GM21786 (cell line): ENCODE measurements at regions not wholly inside any gene's neighbourhood (a gene's known extent, or its start where the extent isn't known, plus 50 kb on each side); places are given as distances from the start of the nearest gene placed in this dataset.

ENCODE experiments used
- ATAC-seq: cut with Tn5 transposase; IDR thresholded peaks from one replicate; pipeline ENCODE4 v1.9.1; 2021; ENCODE audit not compliant: unreplicated experiment

- no peak for ATAC-seq
Observed at GRCh38 chr11:113555071-113555619, 79.9 kb upstream of the DRD2 start.

GRCh38 chr11:113554526-113554925 is 79.3 kb upstream of the DRD2 start:
- ATAC-seq: no peak

DNA sequence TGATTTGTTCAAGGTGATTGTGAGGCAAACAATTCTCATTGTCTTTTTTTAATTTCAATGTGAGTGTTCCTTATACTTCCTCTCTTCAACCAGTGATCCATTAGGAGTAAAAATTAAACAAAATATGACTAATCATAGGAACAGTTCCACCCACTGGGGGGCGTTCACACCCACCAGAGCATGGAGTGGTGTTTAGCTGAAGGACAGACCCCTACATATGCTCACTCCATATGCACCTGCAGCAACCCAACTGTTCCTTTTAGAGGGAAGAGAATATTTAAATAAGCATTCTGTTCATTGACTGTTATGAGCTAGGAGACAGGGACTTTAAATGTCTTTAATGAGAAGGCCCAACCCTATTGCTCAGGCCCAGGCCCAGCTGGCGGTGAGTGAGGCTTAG is 78.7 kb upstream of the DRD2 start:
- ATAC-seq: no peak

- ATAC-seq: no peak
Observed at GRCh38 chr11:113553235-113553634, 78.0 kb upstream of the DRD2 start.

GRCh38 chr11:113552271-113552670 is 77.1 kb upstream of the DRD2 start:
- ATAC-seq: no peak

DNA sequence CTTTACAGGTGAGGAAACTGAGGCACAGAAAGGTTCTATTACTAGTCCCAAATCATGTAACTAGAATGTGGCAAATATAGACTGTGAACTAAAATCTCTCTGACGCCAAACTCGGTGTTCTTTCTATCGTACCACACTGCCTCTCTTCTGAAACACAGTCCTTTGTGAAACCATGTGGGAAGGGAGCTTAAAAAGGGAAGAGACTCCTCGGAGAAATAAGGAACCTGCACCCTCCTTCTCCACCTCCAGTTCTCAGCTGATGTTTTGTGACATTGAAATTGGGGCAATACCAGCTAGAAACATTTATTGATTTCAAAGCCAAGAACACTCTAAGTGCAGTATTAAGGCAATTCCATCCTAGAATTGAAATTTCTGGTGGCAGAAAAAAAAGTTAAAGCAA is 76.4 kb upstream of the DRD2 start:
- no peak for ATAC-seq

DNA sequence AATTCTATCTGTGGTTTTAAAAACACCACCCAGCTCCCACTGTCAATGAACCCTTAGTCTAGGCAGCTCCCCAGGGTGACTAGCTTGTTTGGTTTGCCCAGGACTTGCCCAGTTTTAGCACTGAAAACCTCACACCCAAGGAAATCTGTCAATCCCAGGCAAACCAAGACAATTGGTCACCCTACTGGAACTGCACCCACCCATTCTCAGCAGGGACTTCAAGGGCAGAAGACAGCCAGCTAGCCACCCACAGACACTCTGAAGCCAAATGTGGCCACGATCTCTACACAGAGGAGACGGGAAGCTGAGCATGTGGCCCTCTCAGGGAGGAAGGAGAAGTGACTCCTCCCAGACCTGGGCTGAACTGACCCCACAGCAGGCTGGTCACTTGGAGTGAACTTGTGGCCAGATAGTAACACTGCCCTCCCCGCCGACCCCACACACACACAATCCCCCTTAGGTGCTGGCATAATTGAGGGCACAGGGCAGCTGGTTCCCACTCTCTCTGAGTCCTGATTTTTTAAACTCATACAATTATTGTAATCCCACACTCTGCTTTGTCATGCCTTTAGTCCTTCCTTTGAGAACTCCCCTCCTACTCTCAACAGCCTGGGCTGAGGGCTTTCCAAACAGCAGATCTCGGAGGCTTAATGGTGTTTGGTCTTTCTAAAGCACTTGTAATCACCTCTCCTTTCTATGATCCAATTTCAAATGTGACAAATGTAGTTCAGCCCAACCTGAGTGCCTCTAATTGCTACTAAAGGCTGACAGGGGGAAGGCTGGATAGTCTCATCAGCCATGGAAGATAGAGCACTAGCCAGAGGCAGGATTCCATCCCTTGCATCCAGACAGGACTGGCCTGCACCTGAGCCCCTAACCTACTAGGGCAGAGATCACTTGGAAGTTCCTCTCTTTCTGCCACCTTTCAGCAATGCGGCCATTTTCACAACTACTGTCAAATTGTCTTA is 74.7 kb upstream of the DRD2 start:
- ATAC-seq: no peak

- no peak for ATAC-seq
Observed at GRCh38 chr11:113549061-113549460, 73.9 kb upstream of the DRD2 start.

DNA sequence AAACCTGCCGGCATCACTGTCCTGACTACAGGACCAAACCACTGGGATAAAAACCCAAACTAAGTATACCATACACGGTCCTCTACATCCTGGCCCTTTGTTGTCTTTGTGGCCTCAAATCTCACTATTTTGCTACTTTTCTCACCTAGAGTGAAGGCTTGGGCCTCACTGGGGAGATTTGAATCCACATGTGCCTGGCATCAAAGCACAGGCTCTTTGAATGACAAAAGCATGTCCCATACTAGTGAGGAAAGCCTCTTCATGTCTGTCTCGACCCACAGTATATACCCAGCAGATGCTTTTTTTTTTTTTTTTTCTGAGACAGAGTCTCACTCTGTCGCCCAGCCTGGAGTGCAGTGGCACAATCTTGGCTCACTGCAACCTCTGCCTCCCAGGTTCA is 72.5 kb upstream of the DRD2 start:
- ATAC-seq: no peak

GRCh38 chr11:113546757-113547507 is 71.7 kb upstream of the DRD2 start:
- no peak for ATAC-seq

DNA sequence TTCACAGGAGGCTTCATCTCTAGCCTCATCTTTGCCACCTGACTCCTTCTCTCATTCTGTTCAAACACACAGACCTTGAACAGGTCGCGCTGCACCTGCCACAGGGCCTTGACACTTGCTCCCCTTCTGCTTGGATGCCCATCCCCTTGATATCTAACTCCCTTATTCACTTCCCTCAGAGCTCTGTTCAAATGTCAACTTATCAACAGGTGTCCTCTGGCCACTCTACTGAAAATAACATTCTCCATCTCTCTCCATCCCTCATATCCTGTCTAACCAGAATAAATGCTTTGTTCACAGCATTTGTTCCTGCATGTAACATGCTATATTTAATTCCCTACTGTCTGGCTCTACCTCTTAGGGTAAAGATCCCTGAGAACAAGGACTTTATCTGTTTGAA is 67.2 kb upstream of the DRD2 start:
- ATAC-seq: no peak

DNA sequence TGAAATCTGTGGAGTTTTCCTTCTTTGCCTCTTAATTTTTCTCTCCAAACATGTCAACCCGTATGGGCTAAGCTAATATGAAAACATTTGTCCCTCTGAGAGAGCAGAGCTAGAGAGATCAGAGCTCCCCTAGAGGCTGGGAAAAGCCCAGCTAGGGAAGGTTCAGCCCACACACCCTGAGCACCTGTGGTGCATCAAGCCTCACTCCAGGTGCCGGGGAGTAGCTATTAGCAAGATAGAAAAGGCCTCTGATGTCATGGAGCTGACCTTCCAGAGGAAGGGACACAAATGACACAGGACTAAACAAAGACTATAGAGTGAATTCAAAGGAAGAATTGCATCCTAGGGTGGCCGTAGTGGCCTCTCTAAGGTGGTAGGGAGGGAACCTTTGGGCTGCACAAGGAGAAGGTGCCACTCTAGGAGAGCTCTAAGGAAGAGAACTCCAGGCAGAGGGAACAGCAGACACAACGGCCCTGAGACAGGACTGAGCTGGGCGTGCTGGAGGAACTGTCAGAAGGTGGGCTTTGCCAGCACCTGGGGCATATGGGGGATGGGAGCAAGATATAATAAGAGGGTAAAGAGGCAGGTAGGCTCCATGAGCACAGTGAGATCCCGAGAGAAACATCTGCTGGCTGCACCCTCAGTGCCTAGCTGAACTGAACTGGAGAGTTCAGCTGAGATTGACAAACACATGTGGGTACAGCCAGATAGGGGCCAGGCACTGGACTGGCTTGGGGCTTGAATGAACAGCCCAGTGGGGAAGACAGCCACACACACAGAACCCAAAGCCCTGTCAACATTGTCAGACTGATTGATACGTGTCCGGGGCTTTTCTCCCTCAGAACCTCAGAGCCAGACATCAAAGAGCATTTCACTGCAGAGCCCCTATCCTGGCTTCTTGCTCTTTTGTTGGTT is 65.5 kb upstream of the DRD2 start:
- no peak for ATAC-seq

DNA sequence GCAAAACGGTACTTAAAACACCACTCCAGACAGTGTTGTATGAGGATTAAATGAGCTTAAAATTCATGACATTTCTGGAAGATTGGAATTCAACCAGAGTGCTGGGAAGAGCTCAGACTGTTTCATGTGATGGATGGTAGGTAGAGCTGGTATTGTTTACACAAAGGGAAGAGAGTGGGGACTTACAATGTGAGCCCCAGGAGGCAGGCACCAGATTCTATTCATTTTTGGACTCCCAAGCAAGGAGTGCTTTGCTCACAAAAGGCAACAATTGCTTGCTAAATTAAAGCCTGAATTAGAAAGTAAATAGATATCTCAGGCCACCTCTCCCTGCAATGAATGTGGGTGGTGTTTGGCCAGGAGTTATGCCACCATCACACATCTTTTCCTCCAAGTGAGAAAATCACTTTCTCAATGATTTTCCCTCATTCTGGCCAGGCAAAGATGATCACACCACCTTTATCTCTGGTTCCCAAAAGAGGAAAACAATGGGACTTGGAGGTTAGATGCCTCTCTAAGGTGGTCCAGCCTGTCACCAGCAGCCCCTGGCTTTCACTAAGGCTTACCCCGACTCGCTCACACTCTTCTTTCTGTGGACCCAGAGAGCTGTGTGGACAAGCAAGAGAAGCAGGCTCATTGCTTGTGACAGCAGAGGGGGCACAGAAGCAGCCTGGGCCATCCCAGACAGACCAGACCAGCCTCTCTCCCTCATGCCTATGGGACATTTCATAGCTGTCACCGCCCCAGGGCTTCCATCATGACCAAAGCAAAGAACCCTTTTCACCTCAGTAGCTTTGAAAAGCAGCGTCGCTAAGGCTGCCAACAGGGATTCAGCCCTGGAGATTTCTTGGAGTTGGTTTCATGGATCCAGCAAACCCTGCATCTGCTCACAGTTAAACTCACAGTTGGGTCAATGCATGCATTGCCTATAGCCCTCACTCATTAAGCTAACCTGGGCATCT is 63.5 kb upstream of the DRD2 start:
- no peak for ATAC-seq

DNA sequence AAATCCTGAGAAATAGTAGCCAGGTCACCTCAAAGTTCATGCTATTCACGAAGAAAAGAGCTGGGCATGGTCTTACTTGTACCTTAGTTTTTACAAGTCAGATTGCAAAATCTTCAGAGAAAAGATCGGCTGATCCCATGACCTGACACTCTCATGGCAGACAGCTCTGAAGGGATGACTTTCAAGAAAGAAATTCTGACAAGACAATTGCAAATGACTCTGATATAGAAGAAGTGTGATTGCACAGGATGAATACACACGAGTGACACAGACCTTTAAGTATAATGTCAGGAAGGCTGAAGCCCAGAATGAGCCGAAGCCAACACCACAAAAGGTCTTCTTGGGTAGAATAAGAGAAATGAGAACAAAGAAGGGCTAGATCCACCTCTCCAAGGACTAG is 59.4 kb upstream of the DRD2 start:
- ATAC-seq: no peak

- no peak for ATAC-seq
Observed at GRCh38 chr11:113533425-113533698, 58.2 kb upstream of the DRD2 start.

- ATAC-seq: no peak
Observed at GRCh38 chr11:113532697-113533424, 57.7 kb upstream of the DRD2 start.

DNA sequence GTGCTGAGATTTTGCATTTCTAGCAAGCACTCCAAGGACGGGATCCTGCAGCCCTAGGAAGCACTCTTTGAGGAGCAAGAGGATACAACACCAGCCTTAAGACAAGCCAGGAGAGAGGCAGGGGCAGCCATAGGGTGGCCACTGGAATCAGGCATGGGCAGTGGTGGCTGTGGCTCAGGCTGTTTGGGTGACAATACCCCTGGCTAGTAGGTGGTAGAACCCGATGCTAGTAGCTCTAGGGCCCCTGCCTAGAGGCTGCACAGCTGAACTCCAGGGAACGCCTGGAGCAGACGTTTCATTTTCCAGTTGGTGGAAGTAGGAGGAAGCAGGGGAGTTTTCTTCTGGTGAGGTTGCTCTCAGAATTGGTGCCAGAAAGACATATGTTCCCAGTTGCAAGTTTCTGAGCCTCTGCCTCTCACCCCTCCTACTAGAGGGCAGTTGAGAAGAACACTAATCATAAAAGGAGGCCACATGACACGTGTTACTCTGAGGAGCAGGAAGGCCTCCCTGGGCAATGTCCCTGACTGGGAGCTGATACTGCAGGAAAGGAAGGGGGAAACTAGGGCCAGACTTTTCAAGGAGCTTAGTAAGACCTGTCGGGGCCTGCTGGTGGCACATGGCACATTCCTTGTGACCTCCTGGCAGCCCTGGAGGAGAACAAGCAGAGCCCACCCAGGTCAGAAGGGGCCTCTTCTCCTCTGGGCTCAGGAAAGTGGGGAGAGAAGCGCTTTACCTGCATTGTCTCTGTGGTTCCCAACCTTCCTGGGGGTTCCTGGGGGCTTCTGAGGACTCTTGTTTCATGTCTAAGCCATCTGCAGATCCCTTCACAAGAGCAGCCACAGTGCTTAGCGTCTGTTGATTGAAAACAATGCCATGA is 56.6 kb upstream of the DRD2 start:
- no peak for ATAC-seq

DNA sequence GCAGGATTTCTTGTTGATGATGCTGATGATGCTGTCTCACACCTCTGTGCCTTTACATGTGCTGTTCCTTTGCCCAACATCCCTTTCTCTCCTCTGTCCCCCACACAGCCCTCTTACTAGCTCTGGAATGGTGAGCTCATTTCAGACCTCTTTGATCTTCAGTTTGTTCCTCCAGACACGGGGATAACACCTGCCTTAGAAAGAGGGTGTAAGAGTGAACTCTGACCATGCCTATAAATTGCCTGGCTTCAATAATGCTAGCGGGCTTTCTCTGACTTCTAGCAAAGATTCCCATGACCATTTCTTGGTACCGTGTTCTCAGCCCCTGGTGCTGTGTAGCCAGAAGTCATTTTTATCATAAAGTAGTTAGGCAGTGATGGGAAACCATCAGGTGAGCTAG is 55.9 kb upstream of the DRD2 start:
- no peak for ATAC-seq
